Right lobe of liver (tissue), 6 donors: ENCODE measurements at regions not wholly inside any gene's neighbourhood (a gene's known extent, or its start where the extent isn't known, plus 50 kb on each side); places are given as distances from the start of the nearest gene placed in this dataset.

Source experiments
- ATAC-seq, 4 donors: fragments of 200-7000 bp; cut with Tn5 transposase; one replicate each; pipeline ENCODE4 v1.9.1; 2020; ENCODE audit warnings: mild to moderate bottlenecking in 4 of 4, moderate library complexity in 4 of 4
- DNase-seq, 3 donors: peaks; one replicate each; pipeline ENCODE4 v3.0.0-alpha.2; 2020
- H3K27ac ChIP-seq, 3 donors: fragments of 200-600 bp; one replicate each; pipeline ENCODE4 v1.8.0; 2022
- H3K27me3 ChIP-seq, 2 donors: fragments of 200-600 bp; one replicate each; pipeline ENCODE4 v1.8.0; 2022
- H3K36me3 ChIP-seq, 4 donors: fragments of 200-600 bp; sonication (generic) in 1 of 4; one replicate each; pipeline versions ENCODE4 v1.5.1 to v1.8.0; 2017 to 2022; ENCODE audit warnings: control low read depth in 1 of 4
- H3K4me1 ChIP-seq, 4 donors: fragments of 200-600 bp; sonication (generic) in 1 of 4; one replicate each; pipeline versions ENCODE4 v1.5.1 to v1.8.0; 2017 to 2022; ENCODE audit warnings: control low read depth in 1 of 4
- H3K4me3 ChIP-seq, 3 donors: fragments of 200-600 bp; one replicate each; pipeline ENCODE4 v1.8.0; 2022
- H3K9me3 ChIP-seq, 4 donors: fragments of 200-600 bp; sonication (generic) in 1 of 4; one replicate each; pipeline versions ENCODE4 v1.5.1 to v1.8.0; 2017 to 2022; ENCODE audit warnings: control low read depth in 1 of 4
- POLR2A ChIP-seq: fragments of 450-650 bp; IDR thresholded peaks from one replicate; pipeline ENCODE4 v1.6.1; 2017; ENCODE audit warnings: antibody characterized with exemption, mild to moderate bottlenecking
- WGBS: methylation state at CpG from one replicate; pipeline ENCODE4 v1.1.6; 2018; ENCODE audit warnings: low coverage, low lambda C conversion rate; ENCODE audit not compliant: insufficient coverage; ENCODE audit errors: missing lambda C conversion rate; 5-methylcytosine and 5-hydroxymethylcytosine counted together
- intact Hi-C, 2 donors: fragments of 100-400 bp; cut with DNase I; formaldehyde crosslinking; loops; one replicate each; pipeline versions ENCODE4 v1.11.2 to v1.14.1; 2022
- TF ChIP-seq, protein P1 (sequence below), 4 donors: fragments of 200-600 bp in 3 of 4; fragments of 450-650 bp in 1 of 4; IDR thresholded peaks; one replicate each; pipeline versions ENCODE4 v1.5.1 to v1.8.0; 2016 to 2022; ENCODE audit warnings: antibody characterized with exemption in 4 of 4, mild to moderate bottlenecking in 2 of 4
- donor health status: DM: no; HTN: yes; CAD: no.
- donor health status: DM: no; HTN: no; CAD: no.
- donor health status: DM: no; HTN: no; CAD: no.
- donor health status: DM: no; HTN: yes; CAD: no.
- donor health status: DM: no; HTN: yes; CAD: no.

DNA sequence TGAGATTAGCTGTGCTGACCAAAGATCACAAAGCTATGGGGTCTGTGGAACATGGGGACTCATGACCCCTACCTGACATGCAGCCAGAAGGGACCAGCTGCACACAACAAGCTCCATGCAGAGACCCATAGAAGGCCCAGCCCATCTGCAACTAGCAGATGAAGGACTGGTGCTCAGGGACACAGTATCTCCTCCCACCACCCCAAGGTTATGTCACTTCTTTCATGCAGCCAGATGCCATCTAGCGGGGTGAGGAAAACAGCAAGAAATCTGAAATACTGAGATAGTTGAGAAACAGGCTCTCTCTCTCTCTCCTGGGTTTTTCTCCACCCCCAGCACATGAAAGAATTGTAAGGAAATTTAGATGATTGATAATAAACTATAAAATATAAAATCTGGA is 161.3 kb upstream of the DAPK1 start:
- Histone ChIP-seq H3K27ac (no peak overlapping the region), H3K4me1 (peaks cover 0 to 4% (median 2%) of the 10 kb centered on the region in 4 donors), H3K36me3 (no peaks in the 10 kb centered on the region), H3K9me3 (no peaks in the 10 kb centered on the region), H3K4me3 (peak overlapping the region in 1 of 3 donors; percentile 53), H3K27me3 (no peaks in the 10 kb centered on the region)
- DNase-seq (no peak), ATAC-seq (peak; percentile 45 to 59 (median 50))
- TF ChIP-seq, protein P1, sequence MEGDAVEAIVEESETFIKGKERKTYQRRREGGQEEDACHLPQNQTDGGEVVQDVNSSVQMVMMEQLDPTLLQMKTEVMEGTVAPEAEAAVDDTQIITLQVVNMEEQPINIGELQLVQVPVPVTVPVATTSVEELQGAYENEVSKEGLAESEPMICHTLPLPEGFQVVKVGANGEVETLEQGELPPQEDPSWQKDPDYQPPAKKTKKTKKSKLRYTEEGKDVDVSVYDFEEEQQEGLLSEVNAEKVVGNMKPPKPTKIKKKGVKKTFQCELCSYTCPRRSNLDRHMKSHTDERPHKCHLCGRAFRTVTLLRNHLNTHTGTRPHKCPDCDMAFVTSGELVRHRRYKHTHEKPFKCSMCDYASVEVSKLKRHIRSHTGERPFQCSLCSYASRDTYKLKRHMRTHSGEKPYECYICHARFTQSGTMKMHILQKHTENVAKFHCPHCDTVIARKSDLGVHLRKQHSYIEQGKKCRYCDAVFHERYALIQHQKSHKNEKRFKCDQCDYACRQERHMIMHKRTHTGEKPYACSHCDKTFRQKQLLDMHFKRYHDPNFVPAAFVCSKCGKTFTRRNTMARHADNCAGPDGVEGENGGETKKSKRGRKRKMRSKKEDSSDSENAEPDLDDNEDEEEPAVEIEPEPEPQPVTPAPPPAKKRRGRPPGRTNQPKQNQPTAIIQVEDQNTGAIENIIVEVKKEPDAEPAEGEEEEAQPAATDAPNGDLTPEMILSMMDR (IDR thresholded peaks at IDR 0.05): no peak
- no peak for TF ChIP-seq POLR2A
- 23% methylated on average over 1 of the region's 1 CpG for WGBS
- intact Hi-C loops: loop anchor here (5.0 to 10.0 kb wide), 2 partner anchors 326 to 328 kb away; no protein-coding TSS in a partner anchor

- no peaks in the 10 kb centered on the region for H3K27me3 ChIP-seq
- intact Hi-C loops: loop anchor here (5.0 to 10.0 kb wide), 2 partner anchors 325 to 328 kb away; no protein-coding TSS in a partner anchor
- ATAC-seq (peak; percentile 85 to 93 (median 88)), DNase-seq (peak in 1 of 3 donors; percentile 54)
- no peaks in the 10 kb centered on the region for H3K9me3 ChIP-seq
- TF ChIP-seq, protein P1 (IDR thresholded peaks at IDR 0.05): peak; percentile 52 to 91 (median 66)
- TF ChIP-seq POLR2A: no peak
- no peaks in the 10 kb centered on the region for H3K36me3 ChIP-seq
- H3K4me3 ChIP-seq: peak overlapping the region; percentile 12 to 56 (median 53)
- WGBS: under 1% methylated on average over 12 of the region's 12 CpGs
- H3K4me1 ChIP-seq: peaks cover 0 to 4% (median 2%) of the 10 kb centered on the region in 4 donors
- H3K27ac ChIP-seq: peak overlapping the region in 2 of 3 donors; percentile 61 to 62
Observed at GRCh38 chr9:87336914-87337333, 160.7 kb upstream of the DAPK1 start.

DNA sequence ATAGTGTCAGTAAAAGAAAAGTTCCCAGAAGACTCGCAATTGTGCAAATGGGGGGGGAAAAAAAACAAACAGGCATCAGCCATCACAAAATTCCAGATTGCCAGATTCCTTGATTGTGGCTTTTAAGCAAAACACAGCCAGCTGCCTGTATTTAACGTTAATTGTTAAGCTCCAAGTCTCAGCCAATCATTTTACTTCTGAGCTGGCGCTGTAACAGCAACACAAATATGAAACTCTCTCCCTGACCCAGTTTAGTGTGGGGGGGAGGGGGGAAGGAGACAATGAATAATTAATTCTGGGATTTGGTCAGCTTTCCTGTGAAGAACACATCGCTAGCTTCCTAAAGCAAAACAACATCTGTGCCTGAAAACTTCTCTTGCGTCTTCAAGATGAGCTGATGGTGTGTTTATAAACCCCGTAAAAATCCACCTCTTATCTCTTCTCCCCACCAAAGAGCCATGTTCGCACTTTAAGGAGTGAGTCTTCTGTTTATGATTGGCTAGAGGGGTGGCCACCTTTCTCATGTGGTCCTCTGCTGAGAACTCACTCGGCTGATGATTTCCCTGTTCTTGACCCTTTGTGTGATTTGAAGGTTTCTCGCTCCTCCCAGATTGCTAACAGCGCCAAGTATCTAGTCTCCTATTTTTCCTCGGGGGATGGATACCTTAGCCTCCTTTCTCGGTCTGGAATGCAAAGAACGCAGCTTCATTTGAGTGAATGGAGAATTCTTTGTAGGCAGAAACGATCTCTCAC is 160.2 kb upstream of the DAPK1 start:
- Histone ChIP-seq H3K27me3 (no peaks in the 10 kb centered on the region), H3K4me1 (peaks cover 0 to 4% (median 2%) of the 10 kb centered on the region in 4 donors), H3K27ac (peak overlapping the region in 2 of 3 donors; percentile 61 to 62), H3K9me3 (no peaks in the 10 kb centered on the region), H3K4me3 (peak overlapping the region; percentile 12 to 56 (median 53)), H3K36me3 (no peaks in the 10 kb centered on the region)
- DNase-seq: peak in 1 of 3 donors; percentile 60
- ATAC-seq: peak; percentile 66 to 79 (median 72)
- 22% methylated on average over 14 of the region's 14 CpGs for WGBS
- intact Hi-C loops: loop anchor here (5.0 to 10.0 kb wide), 2 partner anchors 325 to 327 kb away; no protein-coding TSS in a partner anchor
- TF ChIP-seq, protein P1 (IDR thresholded peaks at IDR 0.05): no peak
- TF ChIP-seq POLR2A: no peak

DNA sequence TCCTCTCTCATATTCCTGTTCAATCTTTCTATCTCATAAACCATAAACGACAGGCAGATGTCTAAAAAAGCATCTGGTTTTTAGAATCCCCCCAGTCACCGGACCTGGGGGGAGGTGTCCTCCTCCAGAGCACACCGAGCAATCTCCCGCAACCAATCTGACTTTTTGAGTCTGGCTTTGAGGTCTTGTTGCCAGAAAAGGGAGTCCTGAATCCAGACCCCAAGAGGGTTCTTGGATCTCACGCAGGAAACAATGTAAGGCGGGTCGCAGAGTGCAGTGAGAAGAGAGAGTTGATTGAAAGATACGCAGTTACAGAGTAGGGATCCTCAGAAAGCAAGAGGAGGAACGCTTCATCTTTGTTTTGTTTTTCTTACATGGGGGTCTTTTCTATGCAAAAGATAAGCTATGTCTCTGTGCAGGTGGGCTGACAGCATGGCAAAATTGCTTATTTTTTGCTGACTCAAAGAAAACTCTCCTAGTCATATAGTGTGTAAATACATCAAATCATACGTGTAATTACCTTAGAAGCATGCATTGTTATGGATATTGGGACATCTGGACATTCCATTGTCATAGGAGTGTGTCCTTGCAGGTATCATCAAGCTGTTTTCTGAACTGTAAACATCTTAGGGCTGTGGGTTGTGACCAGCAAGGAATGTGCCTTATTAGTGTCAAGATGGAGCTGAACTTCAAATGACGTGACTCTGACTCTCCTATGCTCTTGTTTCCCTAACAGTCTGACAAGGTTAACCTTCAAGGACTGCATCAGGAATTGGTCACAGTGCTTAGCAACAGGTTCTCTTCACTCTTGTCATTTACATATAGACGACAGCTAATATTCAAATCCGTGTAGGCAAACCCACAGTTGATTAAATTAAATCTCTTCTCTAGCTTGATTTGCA is 159.3 kb upstream of the DAPK1 start:
- Histone ChIP-seq H3K27me3 (no peaks in the 10 kb centered on the region), H3K4me1 (peaks cover 0 to 4% (median 2%) of the 10 kb centered on the region in 4 donors), H3K9me3 (no peaks in the 10 kb centered on the region), H3K4me3 (no peak overlapping the region), H3K27ac (no peak overlapping the region), H3K36me3 (no peaks in the 10 kb centered on the region)
- DNase-seq: no peak
- TF ChIP-seq, protein P1 (IDR thresholded peaks at IDR 0.05): no peak
- no peak for TF ChIP-seq POLR2A
- ATAC-seq: no peak
- intact Hi-C loops: loop anchor here (5.0 to 10.0 kb wide), 2 partner anchors 324 to 326 kb away; no protein-coding TSS in a partner anchor
- 73% methylated on average over 12 of the region's 13 CpGs for WGBS
